ENCODE measurements at regions not wholly inside any gene's neighbourhood (a gene's known extent, or its start where the extent isn't known, plus 50 kb on each side); places are given as distances from the start of the nearest gene placed in this dataset.

- intact Hi-C loops (cut with micrococcal nuclease; ENCODE audit: unreplicated experiment): no loop called here
- H3K36me3 ChIP-seq (ENCODE audit: control insufficient read depth in 2 of 2, insufficient read depth in 2 of 2, low read length in 1 of 2): no peaks in the 10 kb centered on the region
- no peaks in the 10 kb centered on the region for H3K9me3 ChIP-seq (replicated peaks; ENCODE audit: control insufficient read depth, insufficient read depth, low read length)
- CTCF ChIA-PET: no interaction called here
- no peak overlapping the region for H3K4me3 ChIP-seq
- peak; percentile 52 for ATAC-seq
- no peaks in the 10 kb centered on the region for H3K27me3 ChIP-seq (replicated peaks in 1 of 2; ENCODE audit: control insufficient read depth in 2 of 2, insufficient read depth in 2 of 2, low read length in 1 of 2)
- H3K79me2 ChIP-seq (ENCODE audit: control insufficient read depth, insufficient read depth, low read length): no peaks in the 10 kb centered on the region
- DNase-seq (ENCODE audit: low read depth, low spot score): no peak
- H3K4me1 ChIP-seq (ENCODE audit: control insufficient read depth, insufficient read depth, low read length): no peaks in the 10 kb centered on the region
- SMC1A ChIA-PET (ENCODE audit: uncharacterized antibody, unreplicated experiment): no interaction called here
- H2AFZ ChIP-seq (ENCODE audit: control insufficient read depth, low read depth, low read length): no peak overlapping the region
- POLR2A ChIA-PET: no interaction called here
- in situ Hi-C loops (cut with MboI): no loop called here
- no peak overlapping the region for H3K9ac ChIP-seq (ENCODE audit: control insufficient read depth, insufficient read depth, low read length)
- RAD21 ChIA-PET (ENCODE audit: unreplicated experiment): no interaction called here
- WGBS (ENCODE audit: insufficient coverage, insufficient replicate concordance, low lambda C conversion rate, missing lambda C conversion rate): 39% methylated on average over 3 of the region's 3 CpGs
- no peak overlapping the region for H3K4me2 ChIP-seq (ENCODE audit: control insufficient read depth, insufficient read depth)
- no TSS peak for BruUV-seq (replicated peaks)
- FAIRE-seq: no peak
- no peak overlapping the region for H3K27ac ChIP-seq (ENCODE audit: control insufficient read depth, insufficient read depth)
- H4K20me1 ChIP-seq (ENCODE audit: control insufficient read depth, insufficient read depth): no peaks in the 10 kb centered on the region
- TF ChIP-seq SPI1 (IDR thresholded peaks at IDR 0.05; ENCODE audit: borderline replicate concordance, insufficient read depth, low read depth, low read length) (no peak), RAD21 (IDR thresholded peaks at IDR 0.05; ENCODE audit: insufficient read depth, low read depth, low read length) (0 out of 2 replicates have a peak, but pooled peaks have one; percentile 5)
Observed at GRCh38 chr1:105072850-105073249, 1323.2 kb downstream of the AMY1C start.

- Histone ChIP-seq H3K79me2 (ENCODE audit: control insufficient read depth, insufficient read depth, low read length) (no peaks in the 10 kb centered on the region), H4K20me1 (ENCODE audit: control insufficient read depth, insufficient read depth) (no peaks in the 10 kb centered on the region), H3K36me3 (ENCODE audit: control insufficient read depth in 2 of 2, insufficient read depth in 2 of 2, low read length in 1 of 2) (no peaks in the 10 kb centered on the region), H3K27me3 (replicated peaks in 1 of 2; ENCODE audit: control insufficient read depth in 2 of 2, insufficient read depth in 2 of 2, low read length in 1 of 2) (no peaks in the 10 kb centered on the region), H3K9me3 (replicated peaks; ENCODE audit: control insufficient read depth, insufficient read depth, low read length) (no peaks in the 10 kb centered on the region), H3K27ac (ENCODE audit: control insufficient read depth, insufficient read depth) (no peak overlapping the region), H3K4me1 (ENCODE audit: control insufficient read depth, insufficient read depth, low read length) (no peaks in the 10 kb centered on the region), H3K9ac (ENCODE audit: control insufficient read depth, insufficient read depth, low read length) (no peak overlapping the region), H2AFZ (ENCODE audit: control insufficient read depth, low read depth, low read length) (no peak overlapping the region), H3K4me3 (no peak overlapping the region), H3K4me2 (ENCODE audit: control insufficient read depth, insufficient read depth) (no peak overlapping the region)
- in situ Hi-C loops (cut with MboI) (no loop called here), intact Hi-C loops (cut with micrococcal nuclease; ENCODE audit: unreplicated experiment) (no loop called here)
- ChIA-PET CTCF (no interaction called here), POLR2A (no interaction called here), SMC1A (ENCODE audit: uncharacterized antibody, unreplicated experiment) (no interaction called here), RAD21 (ENCODE audit: unreplicated experiment) (no interaction called here)
- BruUV-seq (replicated peaks): no TSS peak
- FAIRE-seq (no peak), DNase-seq (ENCODE audit: low read depth, low spot score) (no peak), ATAC-seq (no peak)
- no peak for TF ChIP-seq TAF1 (IDR thresholded peaks at IDR 0.05; ENCODE audit: borderline replicate concordance, low read depth, low read length)
- no peak for TF ChIP-seq USF2 (IDR thresholded peaks at IDR 0.05; ENCODE audit: borderline replicate concordance, low read depth, low read length)
- no peak for TF ChIP-seq SMARCA5 (IDR thresholded peaks at IDR 0.05)
- no peak for TF ChIP-seq EED (IDR thresholded peaks at IDR 0.05; ENCODE audit: low read depth)
- no peak for TF ChIP-seq NKRF (conservative IDR thresholded peaks at IDR 0.05)
- no peak for TF ChIP-seq PKNOX1 (IDR thresholded peaks at IDR 0.05)
- TF ChIP-seq SUZ12 (IDR thresholded peaks at IDR 0.05; ENCODE audit: unreplicated experiment): no peak
Observed at GRCh38 chr1:105073660-105074059, 1324.0 kb downstream of the AMY1C start.

Data from GM12878 (cell line).